A549 (cell line): ENCODE measurements at regions not wholly inside any gene's neighbourhood (a gene's known extent, or its start where the extent isn't known, plus 50 kb on each side); places are given as distances from the start of the nearest gene placed in this dataset.

ENCODE experiments used
- CHD2 ChIP-seq: fragments of 150-350 bp; IDR thresholded peaks from 2 replicates; pipeline ENCODE4 v1.6.1; 2014; ENCODE audit warnings: low read length; ENCODE audit not compliant: partially characterized antibody
- CTCF ChIP-seq: fragments of >200 bp; sonication (Bioruptor Twin); formaldehyde crosslinking; IDR thresholded peaks from 3 replicates; pipeline ENCODE4 v1.5.1; 2016
- EP300 ChIP-seq, 2 experiments: fragments of >200 bp; sonication (Bioruptor Twin); formaldehyde crosslinking; IDR thresholded peaks; 2 replicates in 1 of 2; 3 replicates in 1 of 2; pipeline ENCODE4 v1.6.1; 2016 to 2017
- ESRRA ChIP-seq: fragments of 150-350 bp; IDR thresholded peaks from 2 replicates; pipeline ENCODE4 v1.6.1; 2014; ENCODE audit warnings: mild to moderate bottlenecking, low read length, borderline replicate concordance
- HOXA7 ChIP-seq: fragments of 250-450 bp; sonication (Bioruptor Pico); IDR thresholded peaks from 2 replicates; pipeline ENCODE4 v1.5.0; 2020; ENCODE audit warnings: mild to moderate bottlenecking, moderate library complexity
- JUN ChIP-seq, 2 experiments: fragments of >200 bp; sonication (Bioruptor Twin); formaldehyde crosslinking; IDR thresholded peaks; 2 replicates in 1 of 2; 3 replicates in 1 of 2; pipeline ENCODE4 v1.6.1; 2016 to 2017
- MAFK ChIP-seq: fragments of 450-650 bp; IDR thresholded peaks from 2 replicates; pipeline ENCODE4 v1.6.1; 2014; ENCODE audit not compliant: partially characterized antibody
- MAX ChIP-seq: IDR thresholded peaks from 2 replicates; pipeline ENCODE4 v1.6.1; 2012
- NR3C1 ChIP-seq: fragments of >200 bp; sonication (Bioruptor Twin); formaldehyde crosslinking; IDR thresholded peaks from 3 replicates; pipeline ENCODE4 v1.6.1; 2017
- PHF8 ChIP-seq: fragments of 200-600 bp; sonication (generic); IDR thresholded peaks from 2 replicates; pipeline ENCODE4 v1.6.1; 2016; ENCODE audit warnings: low read depth, mild to moderate bottlenecking, antibody characterized with exemption, moderate library complexity, borderline replicate concordance
- POLR2A ChIP-seq: IDR thresholded peaks from 2 replicates; pipeline ENCODE4 v1.6.1; 2012; ENCODE audit warnings: mild to moderate bottlenecking, low read length
- RAD21 ChIP-seq, 2 experiments: fragments of >200 bp in 1 of 2; sonication (Bioruptor Twin) in 1 of 2; formaldehyde crosslinking in 1 of 2; IDR thresholded peaks in 1 of 2; conservative IDR thresholded peaks in 1 of 2; 2 replicates in 1 of 2; 3 replicates in 1 of 2; pipeline ENCODE4 v1.6.1; 2012 to 2018; ENCODE audit warnings: inconsistent platforms in 1 of 2
- RCOR1 ChIP-seq: fragments of 150-350 bp; IDR thresholded peaks from 2 replicates; pipeline ENCODE4 v1.6.1; 2014; ENCODE audit warnings: antibody characterized with exemption, low read length, low read depth
- TF ChIP-seq, protein P1 (sequence below): fragments of 200-600 bp; sonication (generic); IDR thresholded peaks from 2 replicates; pipeline ENCODE4 v1.6.1; 2016; ENCODE audit warnings: antibody characterized with exemption, mild to moderate bottlenecking, moderate library complexity

GRCh38 chr4:100588076-100588475 lies 70.3 kb upstream of the EMCN start:
- TF ChIP-seq NR3C1 (no peak), POLR2A (no peak), CTCF (no peak), ESRRA (no peak), MAX (no peak), HOXA7 (no peak), RAD21 (conservative IDR thresholded peaks at IDR 0.05 in 1 of 2, IDR thresholded peaks at IDR 0.05 in 1 of 2) (no peak), RCOR1 (no peak), EP300 (IDR thresholded peaks at IDR 0.05) (no peak), JUN (IDR thresholded peaks at IDR 0.05) (no peak), PHF8 (no peak), CHD2 (no peak), MAFK (no peak)
- TF ChIP-seq, protein P1, sequence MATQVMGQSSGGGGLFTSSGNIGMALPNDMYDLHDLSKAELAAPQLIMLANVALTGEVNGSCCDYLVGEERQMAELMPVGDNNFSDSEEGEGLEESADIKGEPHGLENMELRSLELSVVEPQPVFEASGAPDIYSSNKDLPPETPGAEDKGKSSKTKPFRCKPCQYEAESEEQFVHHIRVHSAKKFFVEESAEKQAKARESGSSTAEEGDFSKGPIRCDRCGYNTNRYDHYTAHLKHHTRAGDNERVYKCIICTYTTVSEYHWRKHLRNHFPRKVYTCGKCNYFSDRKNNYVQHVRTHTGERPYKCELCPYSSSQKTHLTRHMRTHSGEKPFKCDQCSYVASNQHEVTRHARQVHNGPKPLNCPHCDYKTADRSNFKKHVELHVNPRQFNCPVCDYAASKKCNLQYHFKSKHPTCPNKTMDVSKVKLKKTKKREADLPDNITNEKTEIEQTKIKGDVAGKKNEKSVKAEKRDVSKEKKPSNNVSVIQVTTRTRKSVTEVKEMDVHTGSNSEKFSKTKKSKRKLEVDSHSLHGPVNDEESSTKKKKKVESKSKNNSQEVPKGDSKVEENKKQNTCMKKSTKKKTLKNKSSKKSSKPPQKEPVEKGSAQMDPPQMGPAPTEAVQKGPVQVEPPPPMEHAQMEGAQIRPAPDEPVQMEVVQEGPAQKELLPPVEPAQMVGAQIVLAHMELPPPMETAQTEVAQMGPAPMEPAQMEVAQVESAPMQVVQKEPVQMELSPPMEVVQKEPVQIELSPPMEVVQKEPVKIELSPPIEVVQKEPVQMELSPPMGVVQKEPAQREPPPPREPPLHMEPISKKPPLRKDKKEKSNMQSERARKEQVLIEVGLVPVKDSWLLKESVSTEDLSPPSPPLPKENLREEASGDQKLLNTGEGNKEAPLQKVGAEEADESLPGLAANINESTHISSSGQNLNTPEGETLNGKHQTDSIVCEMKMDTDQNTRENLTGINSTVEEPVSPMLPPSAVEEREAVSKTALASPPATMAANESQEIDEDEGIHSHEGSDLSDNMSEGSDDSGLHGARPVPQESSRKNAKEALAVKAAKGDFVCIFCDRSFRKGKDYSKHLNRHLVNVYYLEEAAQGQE: no peak
